ENCODE measurements at regions not wholly inside any gene's neighbourhood (a gene's known extent, or its start where the extent isn't known, plus 50 kb on each side); places are given as distances from the start of the nearest gene placed in this dataset.
"Not testable (repeated sequence)": the region's sequence is repeated elsewhere in the genome, so short reads cannot be mapped to it uniquely, and the experiment has no call there.

- Histone ChIP-seq H3K9me3 (ENCODE audit: control insufficient read depth in 2 of 2, insufficient read depth in 1 of 2, low read depth in 1 of 2, low read length in 1 of 2) (no peaks in the 10 kb centered on the region), H3K4me1 (ENCODE audit: control insufficient read depth in 2 of 2, insufficient read depth in 2 of 2, low read length in 1 of 2) (peaks cover 0 to 2% of the 10 kb centered on the region in 2 donors), H3K27me3 (ENCODE audit: control insufficient read depth in 1 of 2, insufficient read depth in 2 of 2, low read length in 2 of 2) (no peaks in the 10 kb centered on the region), H3K4me3 (ENCODE audit: low read depth in 1 of 2, low read length in 2 of 2) (no peak overlapping the region), H3K27ac (ENCODE audit: low read depth in 2 of 2, low read length in 1 of 2) (no peak overlapping the region), H3K36me3 (ENCODE audit: control insufficient read depth in 2 of 2, insufficient read depth in 2 of 2, low read length in 1 of 2) (no peaks in the 10 kb centered on the region)
- 91% methylated on average over 15 of the region's 15 CpGs for WGBS, 2 donors
These were observed 228.5 kb downstream of the DLL1 start for GRCh38 chr6:170062209-170062914.

GRCh38 chr6:170058878-170059485, 231.9 kb downstream of the DLL1 start:
- WGBS, 2 donors: 94 to 96% methylated on average over 22 of the region's 22 CpGs

GRCh38 chr6:170057961-170058877, 232.7 kb downstream of the DLL1 start:
- WGBS, 2 donors: 84 to 88% methylated on average over 40 of the region's 40 CpGs
- no peaks in the 10 kb centered on the region for H3K4me1 ChIP-seq (ENCODE audit: control insufficient read depth in 2 of 2, insufficient read depth in 2 of 2, low read length in 1 of 2)
- no peak overlapping the region for H3K4me3 ChIP-seq (ENCODE audit: low read depth in 1 of 2, low read length in 2 of 2)
- no peak overlapping the region for H3K27ac ChIP-seq (ENCODE audit: low read depth in 2 of 2, low read length in 1 of 2)
- no peaks in the 10 kb centered on the region for H3K27me3 ChIP-seq (ENCODE audit: control insufficient read depth in 1 of 2, insufficient read depth in 2 of 2, low read length in 2 of 2)
- no peaks in the 10 kb centered on the region for H3K9me3 ChIP-seq (ENCODE audit: control insufficient read depth in 2 of 2, insufficient read depth in 1 of 2, low read depth in 1 of 2, low read length in 1 of 2)
- no peaks in the 10 kb centered on the region for H3K36me3 ChIP-seq (ENCODE audit: control insufficient read depth in 2 of 2, insufficient read depth in 2 of 2, low read length in 1 of 2)

More at GRCh38 chr6:170058878-170059485, 231.9 kb downstream of the DLL1 start:
- no peaks in the 10 kb centered on the region for H3K36me3 ChIP-seq (ENCODE audit: control insufficient read depth in 2 of 2, insufficient read depth in 2 of 2, low read length in 1 of 2)
- no peaks in the 10 kb centered on the region for H3K27me3 ChIP-seq (ENCODE audit: control insufficient read depth in 1 of 2, insufficient read depth in 2 of 2, low read length in 2 of 2)
- H3K9me3 ChIP-seq (ENCODE audit: control insufficient read depth in 2 of 2, insufficient read depth in 1 of 2, low read depth in 1 of 2, low read length in 1 of 2): no peaks in the 10 kb centered on the region
- H3K4me3 ChIP-seq (ENCODE audit: low read depth in 1 of 2, low read length in 2 of 2): no peak overlapping the region
- no peak overlapping the region for H3K27ac ChIP-seq (ENCODE audit: low read depth in 2 of 2, low read length in 1 of 2)
- H3K4me1 ChIP-seq (ENCODE audit: control insufficient read depth in 2 of 2, insufficient read depth in 2 of 2, low read length in 1 of 2): no peaks in the 10 kb centered on the region

GRCh38 chr6:170057034-170057734, 233.7 kb downstream of the DLL1 start:
- no peak overlapping the region for H3K4me3 ChIP-seq (ENCODE audit: low read depth in 1 of 2, low read length in 2 of 2)
- 74 to 78% methylated on average over 16 of the region's 16 CpGs for WGBS, 2 donors

GRCh38 chr6:170056278-170056711, 234.6 kb downstream of the DLL1 start:
- no peak overlapping the region for H3K27ac ChIP-seq (ENCODE audit: low read depth in 2 of 2, low read length in 1 of 2)
- 77 to 84% methylated on average over 11 of the region's 11 CpGs for WGBS, 2 donors
- H3K4me3 ChIP-seq (ENCODE audit: low read depth in 1 of 2, low read length in 2 of 2): no peak overlapping the region
- H3K27me3 ChIP-seq (ENCODE audit: control insufficient read depth in 1 of 2, insufficient read depth in 2 of 2, low read length in 2 of 2): no peaks in the 10 kb centered on the region
- H3K9me3 ChIP-seq (ENCODE audit: control insufficient read depth in 2 of 2, insufficient read depth in 1 of 2, low read depth in 1 of 2, low read length in 1 of 2): no peaks in the 10 kb centered on the region
- H3K36me3 ChIP-seq (ENCODE audit: control insufficient read depth in 2 of 2, insufficient read depth in 2 of 2, low read length in 1 of 2): no peaks in the 10 kb centered on the region
- no peaks in the 10 kb centered on the region for H3K4me1 ChIP-seq (ENCODE audit: control insufficient read depth in 2 of 2, insufficient read depth in 2 of 2, low read length in 1 of 2)

More at GRCh38 chr6:170057034-170057734, 233.7 kb downstream of the DLL1 start:
- Histone ChIP-seq H3K4me1 (ENCODE audit: control insufficient read depth in 2 of 2, insufficient read depth in 2 of 2, low read length in 1 of 2) (no peaks in the 10 kb centered on the region), H3K36me3 (ENCODE audit: control insufficient read depth in 2 of 2, insufficient read depth in 2 of 2, low read length in 1 of 2) (no peaks in the 10 kb centered on the region), H3K9me3 (ENCODE audit: control insufficient read depth in 2 of 2, insufficient read depth in 1 of 2, low read depth in 1 of 2, low read length in 1 of 2) (no peaks in the 10 kb centered on the region), H3K27me3 (ENCODE audit: control insufficient read depth in 1 of 2, insufficient read depth in 2 of 2, low read length in 2 of 2) (no peaks in the 10 kb centered on the region), H3K27ac (ENCODE audit: low read depth in 2 of 2, low read length in 1 of 2) (no peak overlapping the region)

- not testable (repeated sequence) for H3K27me3 ChIP-seq (ENCODE audit: control insufficient read depth in 1 of 2, insufficient read depth in 2 of 2, low read length in 2 of 2); H3K4me3 ChIP-seq (ENCODE audit: low read depth in 1 of 2, low read length in 2 of 2); H3K27ac ChIP-seq (ENCODE audit: low read depth in 2 of 2, low read length in 1 of 2); H3K4me1 ChIP-seq (ENCODE audit: control insufficient read depth in 2 of 2, insufficient read depth in 2 of 2, low read length in 1 of 2); H3K9me3 ChIP-seq (ENCODE audit: control insufficient read depth in 2 of 2, insufficient read depth in 1 of 2, low read depth in 1 of 2, low read length in 1 of 2); H3K36me3 ChIP-seq (ENCODE audit: control insufficient read depth in 2 of 2, insufficient read depth in 2 of 2, low read length in 1 of 2)
- 66 to 74% methylated on average over 11 to 14 of the region's 14 CpGs for WGBS, 2 donors
These were observed 235.1 kb downstream of the DLL1 start for GRCh38 chr6:170055797-170056196.

- 87 to 88% methylated on average over 18 of the region's 18 CpGs for WGBS, 2 donors
- H3K4me1 ChIP-seq (ENCODE audit: control insufficient read depth in 2 of 2, insufficient read depth in 2 of 2, low read length in 1 of 2): no peaks in the 10 kb centered on the region
- H3K36me3 ChIP-seq (ENCODE audit: control insufficient read depth in 2 of 2, insufficient read depth in 2 of 2, low read length in 1 of 2): no peaks in the 10 kb centered on the region
- H3K4me3 ChIP-seq (ENCODE audit: low read depth in 1 of 2, low read length in 2 of 2): no peak overlapping the region
- no peaks in the 10 kb centered on the region for H3K9me3 ChIP-seq (ENCODE audit: control insufficient read depth in 2 of 2, insufficient read depth in 1 of 2, low read depth in 1 of 2, low read length in 1 of 2)
- no peaks in the 10 kb centered on the region for H3K27me3 ChIP-seq (ENCODE audit: control insufficient read depth in 1 of 2, insufficient read depth in 2 of 2, low read length in 2 of 2)
- no peak overlapping the region for H3K27ac ChIP-seq (ENCODE audit: low read depth in 2 of 2, low read length in 1 of 2)
These were observed 236.8 kb downstream of the DLL1 start for GRCh38 chr6:170053966-170054661.

- H3K4me3 ChIP-seq (ENCODE audit: low read depth in 1 of 2, low read length in 2 of 2): no peak overlapping the region
- WGBS, 2 donors: 85 to 90% methylated on average over 27 of the region's 27 CpGs
- no peaks in the 10 kb centered on the region for H3K9me3 ChIP-seq (ENCODE audit: control insufficient read depth in 2 of 2, insufficient read depth in 1 of 2, low read depth in 1 of 2, low read length in 1 of 2)
- H3K4me1 ChIP-seq (ENCODE audit: control insufficient read depth in 2 of 2, insufficient read depth in 2 of 2, low read length in 1 of 2): no peaks in the 10 kb centered on the region
- H3K36me3 ChIP-seq (ENCODE audit: control insufficient read depth in 2 of 2, insufficient read depth in 2 of 2, low read length in 1 of 2): no peaks in the 10 kb centered on the region
- H3K27ac ChIP-seq (ENCODE audit: low read depth in 2 of 2, low read length in 1 of 2): no peak overlapping the region
- no peaks in the 10 kb centered on the region for H3K27me3 ChIP-seq (ENCODE audit: control insufficient read depth in 1 of 2, insufficient read depth in 2 of 2, low read length in 2 of 2)
These were observed 237.7 kb downstream of the DLL1 start for GRCh38 chr6:170052991-170053821.

Measured in esophagus (tissue), 2 donors.